ENCODE measurements at regions not wholly inside any gene's neighbourhood (a gene's known extent, or its start where the extent isn't known, plus 50 kb on each side); places are given as distances from the start of the nearest gene placed in this dataset.

DNA sequence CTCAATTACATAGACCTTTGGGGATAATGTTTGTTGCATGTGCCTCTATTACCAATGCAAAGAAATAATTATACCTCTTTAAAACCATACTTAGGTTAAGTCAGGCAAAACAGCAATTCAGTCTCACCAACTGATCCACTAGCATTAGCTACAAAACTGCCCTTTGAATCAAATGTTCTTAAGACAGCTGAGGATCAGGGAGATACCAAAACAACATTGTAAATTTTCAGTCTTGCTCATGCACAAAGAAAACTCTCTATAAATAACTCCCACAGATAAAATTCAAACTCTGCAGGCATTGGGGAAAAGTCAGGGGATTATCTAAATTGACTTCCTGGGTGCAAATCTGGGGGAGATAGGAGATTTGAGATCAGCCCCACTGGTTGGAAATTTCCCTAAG lies 100.9 kb upstream of the DPT start:
- H4K20me1 ChIP-seq (ENCODE audit: insufficient read depth, low read length) = no peaks in the 10 kb centered on the region
- no peak for DNase-seq (ENCODE audit: low read depth)
- H3K9ac ChIP-seq (ENCODE audit: low read length) = no peak overlapping the region
- H3K9me3 ChIP-seq (ENCODE audit: insufficient read depth, low read depth, low read length) = peaks cover 2% of the 10 kb centered on the region
- FAIRE-seq = no peak
- H3K4me1 Mint-ChIP-seq (ENCODE audit: low read depth, unreplicated experiment) = peaks cover 8% of the 10 kb centered on the region
- H3K4me3 Mint-ChIP-seq (ENCODE audit: unreplicated experiment) = no peak overlapping the region
- peaks cover 3% of the 10 kb centered on the region for H3K9me3 Mint-ChIP-seq (ENCODE audit: unreplicated experiment)
- H3K4me1 ChIP-seq (ENCODE audit: insufficient read depth, low read length) = no peaks in the 10 kb centered on the region
- TF ChIP-seq EZH2 (IDR thresholded peaks at IDR 0.05; ENCODE audit: insufficient read depth, low read length) = no peak
- TF ChIP-seq, protein P1, sequence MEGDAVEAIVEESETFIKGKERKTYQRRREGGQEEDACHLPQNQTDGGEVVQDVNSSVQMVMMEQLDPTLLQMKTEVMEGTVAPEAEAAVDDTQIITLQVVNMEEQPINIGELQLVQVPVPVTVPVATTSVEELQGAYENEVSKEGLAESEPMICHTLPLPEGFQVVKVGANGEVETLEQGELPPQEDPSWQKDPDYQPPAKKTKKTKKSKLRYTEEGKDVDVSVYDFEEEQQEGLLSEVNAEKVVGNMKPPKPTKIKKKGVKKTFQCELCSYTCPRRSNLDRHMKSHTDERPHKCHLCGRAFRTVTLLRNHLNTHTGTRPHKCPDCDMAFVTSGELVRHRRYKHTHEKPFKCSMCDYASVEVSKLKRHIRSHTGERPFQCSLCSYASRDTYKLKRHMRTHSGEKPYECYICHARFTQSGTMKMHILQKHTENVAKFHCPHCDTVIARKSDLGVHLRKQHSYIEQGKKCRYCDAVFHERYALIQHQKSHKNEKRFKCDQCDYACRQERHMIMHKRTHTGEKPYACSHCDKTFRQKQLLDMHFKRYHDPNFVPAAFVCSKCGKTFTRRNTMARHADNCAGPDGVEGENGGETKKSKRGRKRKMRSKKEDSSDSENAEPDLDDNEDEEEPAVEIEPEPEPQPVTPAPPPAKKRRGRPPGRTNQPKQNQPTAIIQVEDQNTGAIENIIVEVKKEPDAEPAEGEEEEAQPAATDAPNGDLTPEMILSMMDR (IDR thresholded peaks at IDR 0.05; ENCODE audit: insufficient read depth, low read depth, low read length) = no peak
- H3K27me3 ChIP-seq (ENCODE audit: insufficient read depth, low read length) = no peaks in the 10 kb centered on the region
- no peaks in the 10 kb centered on the region for H3K36me3 ChIP-seq (ENCODE audit: insufficient read depth, low read length)
- no peak overlapping the region for H2AFZ ChIP-seq (ENCODE audit: low read depth, low read length)
- no peak overlapping the region for H3K27ac Mint-ChIP-seq (ENCODE audit: unreplicated experiment)
- no peak overlapping the region for H3K4me3 ChIP-seq (ENCODE audit: insufficient read depth, low read depth, low read length)
- H3K79me2 ChIP-seq (ENCODE audit: insufficient read depth, low read length) = no peaks in the 10 kb centered on the region
- H3K27ac ChIP-seq (ENCODE audit: low read depth, low read length) = no peak overlapping the region
- H3K36me3 Mint-ChIP-seq (ENCODE audit: low read depth, unreplicated experiment) = no peaks in the 10 kb centered on the region
- no peak overlapping the region for H3K4me2 ChIP-seq (ENCODE audit: low read length)
- H3K27me3 Mint-ChIP-seq (ENCODE audit: low read depth, unreplicated experiment) = peaks cover 2% of the 10 kb centered on the region

DNA sequence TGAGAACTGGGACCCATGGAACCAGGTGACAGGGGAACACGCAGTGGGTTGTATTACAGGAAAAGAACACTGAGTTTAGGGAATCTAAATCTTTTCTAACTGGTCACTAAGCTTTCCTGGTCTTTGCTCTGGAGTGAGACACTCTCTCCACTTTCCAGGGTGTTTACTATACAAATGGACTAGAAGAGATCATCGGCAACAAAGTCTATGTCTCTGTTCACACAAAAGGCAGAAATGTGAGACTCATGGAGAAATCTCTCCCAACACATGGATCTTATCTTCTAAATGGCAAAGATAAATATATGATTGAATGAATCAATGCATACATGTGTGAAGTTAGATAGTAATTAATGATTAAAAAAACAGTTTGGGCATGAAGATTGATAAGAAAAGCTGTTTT lies 101.6 kb upstream of the DPT start:
- peaks cover 3% of the 10 kb centered on the region for H3K9me3 Mint-ChIP-seq (ENCODE audit: unreplicated experiment)
- FAIRE-seq (no peak), DNase-seq (ENCODE audit: low read depth) (no peak)
- no peak overlapping the region for H3K4me3 Mint-ChIP-seq (ENCODE audit: unreplicated experiment)
- H2AFZ ChIP-seq (ENCODE audit: low read depth, low read length) = no peak overlapping the region
- peaks cover 2% of the 10 kb centered on the region for H3K27me3 Mint-ChIP-seq (ENCODE audit: low read depth, unreplicated experiment)
- no peaks in the 10 kb centered on the region for H3K36me3 ChIP-seq (ENCODE audit: insufficient read depth, low read length)
- H3K27ac Mint-ChIP-seq (ENCODE audit: unreplicated experiment) = no peak overlapping the region
- H3K4me2 ChIP-seq (ENCODE audit: low read length) = no peak overlapping the region
- no peak overlapping the region for H3K9ac ChIP-seq (ENCODE audit: low read length)
- no peaks in the 10 kb centered on the region for H3K36me3 Mint-ChIP-seq (ENCODE audit: low read depth, unreplicated experiment)
- H3K4me1 ChIP-seq (ENCODE audit: insufficient read depth, low read length) = no peaks in the 10 kb centered on the region
- no peak for TF ChIP-seq EZH2 (IDR thresholded peaks at IDR 0.05; ENCODE audit: insufficient read depth, low read length)
- TF ChIP-seq, protein P1 (IDR thresholded peaks at IDR 0.05; ENCODE audit: insufficient read depth, low read depth, low read length) = no peak
- H3K4me1 Mint-ChIP-seq (ENCODE audit: low read depth, unreplicated experiment) = peaks cover 8% of the 10 kb centered on the region
- peaks cover 2% of the 10 kb centered on the region for H3K9me3 ChIP-seq (ENCODE audit: insufficient read depth, low read depth, low read length)
- no peaks in the 10 kb centered on the region for H3K79me2 ChIP-seq (ENCODE audit: insufficient read depth, low read length)
- no peaks in the 10 kb centered on the region for H3K27me3 ChIP-seq (ENCODE audit: insufficient read depth, low read length)
- H4K20me1 ChIP-seq (ENCODE audit: insufficient read depth, low read length) = no peaks in the 10 kb centered on the region
- H3K4me3 ChIP-seq (ENCODE audit: insufficient read depth, low read depth, low read length) = no peak overlapping the region
- no peak overlapping the region for H3K27ac ChIP-seq (ENCODE audit: low read depth, low read length)

GRCh38 chr1:168832661-168833060 lies 103.7 kb upstream of the DPT start:
- H3K9me3 ChIP-seq (ENCODE audit: insufficient read depth, low read depth, low read length) = peaks cover 2% of the 10 kb centered on the region
- H3K27me3 ChIP-seq (ENCODE audit: insufficient read depth, low read length) = no peaks in the 10 kb centered on the region
- no peak overlapping the region for H3K9ac ChIP-seq (ENCODE audit: low read length)
- no peaks in the 10 kb centered on the region for H3K9me3 Mint-ChIP-seq (ENCODE audit: unreplicated experiment)
- no peaks in the 10 kb centered on the region for H3K36me3 ChIP-seq (ENCODE audit: insufficient read depth, low read length)
- no peak overlapping the region for H3K4me3 Mint-ChIP-seq (ENCODE audit: unreplicated experiment)
- no peak overlapping the region for H2AFZ ChIP-seq (ENCODE audit: low read depth, low read length)
- H3K27ac ChIP-seq (ENCODE audit: low read depth, low read length) = no peak overlapping the region
- DNase-seq (ENCODE audit: low read depth) = no peak
- no peak overlapping the region for H3K27ac Mint-ChIP-seq (ENCODE audit: unreplicated experiment)
- H4K20me1 ChIP-seq (ENCODE audit: insufficient read depth, low read length) = no peaks in the 10 kb centered on the region
- H3K27me3 Mint-ChIP-seq (ENCODE audit: low read depth, unreplicated experiment) = peaks cover 2% of the 10 kb centered on the region
- no peak for TF ChIP-seq EZH2 (IDR thresholded peaks at IDR 0.05; ENCODE audit: insufficient read depth, low read length)
- TF ChIP-seq, protein P1 (IDR thresholded peaks at IDR 0.05; ENCODE audit: insufficient read depth, low read depth, low read length) = no peak
- no peaks in the 10 kb centered on the region for H3K4me1 ChIP-seq (ENCODE audit: insufficient read depth, low read length)
- H3K79me2 ChIP-seq (ENCODE audit: insufficient read depth, low read length) = no peaks in the 10 kb centered on the region
- no peak for FAIRE-seq
- no peak overlapping the region for H3K4me2 ChIP-seq (ENCODE audit: low read length)
- no peaks in the 10 kb centered on the region for H3K36me3 Mint-ChIP-seq (ENCODE audit: low read depth, unreplicated experiment)
- peaks cover 8% of the 10 kb centered on the region for H3K4me1 Mint-ChIP-seq (ENCODE audit: low read depth, unreplicated experiment)
- H3K4me3 ChIP-seq (ENCODE audit: insufficient read depth, low read depth, low read length) = no peak overlapping the region

Data from astrocyte (in vitro differentiated cells and primary cell).